NCI-H2196 treated with DMSO at 0.1 percent for 48 hours (cell line): ENCODE measurements at regions not wholly inside any gene's neighbourhood (a gene's known extent, or its start where the extent isn't known, plus 50 kb on each side); places are given as distances from the start of the nearest gene placed in this dataset.

Experiments
- DNase-seq: peaks from one replicate; lab custom pipeline; 2025; ENCODE audit not compliant: unreplicated experiment; lab: John Stamatoyannopoulos, UW

DNA sequence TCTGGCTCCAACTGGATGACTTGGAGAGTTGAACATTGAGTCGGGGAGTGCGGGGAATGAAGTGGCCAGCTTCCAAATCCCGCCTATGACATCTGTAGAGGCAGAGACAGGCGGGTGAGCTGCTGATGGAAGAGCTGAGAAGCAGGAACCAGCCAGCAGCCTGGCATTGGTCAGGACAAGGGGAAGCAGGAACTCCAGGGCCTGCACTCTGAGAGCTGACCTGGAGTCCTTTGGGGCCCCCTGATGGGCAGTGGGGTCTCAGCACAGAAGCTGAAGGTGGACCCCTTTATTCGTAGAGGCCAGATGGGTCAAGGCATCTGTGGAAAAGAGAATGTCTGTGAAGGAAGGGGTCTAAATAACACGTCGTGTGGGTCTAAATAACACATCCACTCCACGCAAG, 57.0 kb downstream of the SEC61G start:
- DNase-seq = no peak

DNA sequence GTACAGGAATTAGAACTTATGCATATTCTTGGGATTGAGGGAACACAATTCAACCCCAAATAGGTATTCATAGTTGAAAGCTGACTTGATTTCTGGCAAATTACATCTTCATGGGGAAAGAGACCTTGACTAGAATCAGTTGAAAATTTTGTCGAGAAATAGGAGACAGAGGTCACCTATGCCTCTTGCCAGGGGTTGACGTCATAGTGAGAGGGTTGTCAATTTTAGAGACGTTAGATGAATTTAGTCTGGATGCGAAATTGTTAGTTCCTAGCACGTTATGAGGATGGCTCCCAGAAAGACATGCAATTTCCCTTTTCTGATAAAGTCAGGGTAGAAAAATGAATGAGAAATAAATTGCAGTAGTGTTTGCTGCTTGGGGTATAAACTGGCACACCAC, 59.3 kb downstream of the SEC61G start:
- DNase-seq = no peak

DNA sequence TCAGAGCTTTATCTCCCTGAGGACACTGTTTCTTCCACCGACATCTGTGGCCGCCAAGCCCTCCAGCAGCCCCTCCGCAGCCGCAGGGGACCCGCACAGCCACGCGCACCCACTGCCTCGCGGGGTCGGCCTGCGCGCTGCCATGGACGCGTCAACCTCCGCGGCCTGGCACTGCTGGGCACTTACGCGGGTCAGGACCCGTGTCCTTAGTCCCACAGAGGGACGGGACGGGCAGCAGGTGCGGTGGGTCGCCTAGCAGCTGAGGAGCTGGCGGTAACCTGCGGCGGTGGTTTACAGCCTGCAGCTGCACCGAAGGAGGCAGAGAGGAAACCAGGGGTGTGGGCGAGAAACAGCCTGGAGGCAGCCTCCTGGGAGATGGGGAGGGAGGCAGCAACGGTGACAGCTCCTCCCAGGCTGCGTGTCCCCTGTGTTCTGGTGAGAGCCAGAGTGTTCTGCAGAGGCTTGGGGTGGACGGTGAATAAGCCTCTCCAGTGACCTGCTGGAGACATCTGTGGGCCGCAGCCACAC, 61.3 kb downstream of the SEC61G start:
- no peak for DNase-seq

DNA sequence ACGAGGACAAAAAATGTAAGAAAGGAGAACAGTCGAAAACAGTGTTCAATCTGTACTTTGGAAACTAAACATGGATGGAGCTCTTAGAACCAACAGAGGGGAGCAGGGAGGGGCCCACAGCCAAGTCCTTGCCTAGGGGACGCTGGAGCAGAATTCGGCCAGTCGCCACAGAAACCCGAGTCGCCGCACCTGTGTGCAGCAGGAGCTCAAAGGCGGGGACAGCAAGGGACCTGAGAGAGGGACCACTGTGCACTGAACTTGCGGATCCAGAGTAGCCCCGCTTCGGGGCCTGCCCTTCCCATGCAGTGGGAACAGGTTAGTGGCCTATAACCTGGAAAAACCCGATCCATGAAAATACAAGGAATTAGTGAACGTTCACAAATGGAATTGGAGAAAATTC, 68.1 kb downstream of the SEC61G start:
- no peak for DNase-seq

DNA sequence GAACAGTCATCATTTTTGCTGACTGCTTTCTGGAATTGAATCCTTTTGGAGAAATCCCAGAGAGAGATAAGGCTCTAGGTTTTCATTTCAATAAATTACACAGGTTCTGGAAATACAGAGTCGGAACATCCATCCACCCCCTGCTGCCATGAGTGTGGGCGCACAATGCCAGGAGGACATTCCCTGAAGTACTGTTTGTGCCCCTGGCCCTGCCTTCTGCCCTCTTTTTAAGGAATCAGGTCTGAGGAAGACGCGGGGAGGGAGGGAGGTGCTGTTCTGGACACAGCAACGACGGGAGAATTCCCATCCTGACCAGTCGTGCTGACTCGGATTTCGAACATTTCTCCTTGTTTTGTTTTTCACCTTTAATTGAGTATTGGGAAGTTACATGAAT, 69.0 kb downstream of the SEC61G start:
- DNase-seq = no peak

DNA sequence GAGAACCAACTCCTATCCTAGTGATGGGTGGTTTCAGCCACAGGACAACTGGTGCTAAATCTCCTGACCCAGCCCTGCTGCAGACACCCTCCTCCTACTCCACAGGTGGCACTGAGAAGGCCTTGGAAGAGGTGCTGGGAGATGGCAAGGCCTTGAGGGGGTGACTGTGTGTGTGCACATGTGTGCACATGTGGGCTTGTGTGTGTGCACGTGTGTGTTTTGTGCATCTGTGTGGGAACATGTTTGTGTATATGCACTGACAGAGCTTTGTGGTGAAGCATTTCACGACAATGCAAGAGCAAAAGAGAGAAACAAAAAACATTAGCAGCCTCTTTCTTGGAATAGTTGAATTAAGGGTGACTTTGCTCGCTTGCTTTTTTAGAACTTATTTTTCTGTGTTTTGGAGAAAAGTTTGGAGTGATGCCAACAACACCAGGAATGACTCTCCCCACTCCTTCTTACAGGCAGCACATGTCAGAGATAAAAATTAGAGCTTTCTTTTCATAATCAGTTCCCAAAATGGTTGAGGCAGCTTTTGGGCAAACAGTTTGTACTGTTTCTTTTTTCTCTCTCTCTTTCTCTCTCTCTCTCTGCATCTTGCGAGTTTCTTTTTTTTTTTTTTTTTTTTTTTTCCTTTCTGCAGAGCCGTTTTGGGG, 69.5 kb downstream of the SEC61G start:
- no peak for DNase-seq

DNA sequence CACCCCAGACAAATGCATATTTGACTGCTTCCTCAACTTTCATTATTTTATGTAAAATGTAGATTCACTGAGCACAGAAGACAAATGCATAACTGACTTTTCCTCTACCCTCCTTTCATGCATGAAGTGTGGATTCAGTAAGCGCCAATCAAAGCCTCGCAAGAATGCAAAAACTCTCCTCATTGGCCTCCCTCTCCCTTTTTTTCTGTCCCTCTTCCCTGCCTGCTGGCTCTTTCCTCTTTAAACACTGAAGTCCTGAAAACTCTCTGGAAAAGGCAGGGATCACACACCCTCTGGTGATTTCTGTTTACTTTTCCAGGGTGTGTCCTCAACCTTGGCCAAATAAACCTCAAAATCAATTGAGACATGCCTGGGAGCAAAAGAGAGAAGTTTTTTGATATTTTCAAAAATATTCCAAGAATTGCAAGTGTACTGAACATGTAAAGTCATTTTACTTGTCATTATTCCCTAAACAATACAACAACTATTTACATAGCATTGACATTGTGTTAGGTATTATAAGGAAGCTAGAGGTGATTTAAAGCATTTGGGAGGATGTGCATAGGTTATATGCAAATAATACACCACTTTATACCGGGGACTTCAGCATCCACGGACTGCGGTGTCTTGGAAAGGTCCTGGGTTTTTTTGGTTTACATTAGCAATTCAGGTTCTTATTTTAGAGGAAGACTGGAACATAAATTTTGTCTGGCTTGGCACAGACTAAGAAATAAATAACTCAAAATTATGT, 71.4 kb downstream of the SEC61G start:
- DNase-seq = no peak

DNA sequence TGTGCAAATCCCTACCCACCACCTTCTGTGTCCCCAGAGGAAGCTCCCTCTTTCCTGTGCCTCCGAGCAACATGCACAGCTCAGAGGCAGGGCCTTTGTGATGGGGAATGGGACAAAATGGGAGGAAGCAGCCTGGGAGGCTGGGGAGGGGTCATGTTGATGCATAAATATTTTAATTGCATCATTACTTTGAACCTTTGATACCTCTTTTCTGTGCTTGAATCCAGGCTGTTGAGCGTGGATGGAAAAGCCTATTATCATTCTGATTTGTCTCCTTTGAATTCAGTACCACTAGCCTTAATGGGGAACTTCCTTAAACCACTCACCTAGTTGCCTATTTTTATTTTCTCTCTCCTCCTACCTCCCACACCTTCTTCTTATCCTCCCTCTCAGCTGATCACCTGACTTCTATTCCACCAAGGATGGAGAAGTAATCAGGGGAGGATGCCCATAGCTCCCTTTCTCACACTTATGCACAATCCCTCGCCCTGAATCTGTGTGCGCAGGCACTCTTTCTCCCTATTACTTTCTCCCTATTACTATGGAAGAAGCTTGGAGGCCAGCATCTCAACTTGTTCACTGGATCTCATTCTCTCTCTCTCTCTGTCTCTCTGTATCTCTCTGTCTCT, 78.5 kb downstream of the SEC61G start:
- no peak for DNase-seq

DNA sequence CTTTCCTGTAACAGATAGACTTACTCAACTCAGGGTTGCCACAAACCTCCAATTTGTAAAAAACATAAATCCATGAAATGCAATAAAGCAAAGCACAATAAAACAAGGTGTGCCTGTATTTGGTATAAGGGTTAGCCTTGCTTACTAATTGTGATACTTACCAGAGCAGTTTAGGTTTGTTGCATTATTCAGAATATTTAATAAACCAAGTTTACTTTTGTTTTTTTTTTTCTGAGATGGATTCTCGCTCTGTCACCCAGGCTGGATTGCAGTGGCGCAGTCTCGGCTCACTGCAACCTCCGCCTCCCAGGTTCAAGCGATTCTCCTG, 79.6 kb downstream of the SEC61G start:
- no peak for DNase-seq

DNA sequence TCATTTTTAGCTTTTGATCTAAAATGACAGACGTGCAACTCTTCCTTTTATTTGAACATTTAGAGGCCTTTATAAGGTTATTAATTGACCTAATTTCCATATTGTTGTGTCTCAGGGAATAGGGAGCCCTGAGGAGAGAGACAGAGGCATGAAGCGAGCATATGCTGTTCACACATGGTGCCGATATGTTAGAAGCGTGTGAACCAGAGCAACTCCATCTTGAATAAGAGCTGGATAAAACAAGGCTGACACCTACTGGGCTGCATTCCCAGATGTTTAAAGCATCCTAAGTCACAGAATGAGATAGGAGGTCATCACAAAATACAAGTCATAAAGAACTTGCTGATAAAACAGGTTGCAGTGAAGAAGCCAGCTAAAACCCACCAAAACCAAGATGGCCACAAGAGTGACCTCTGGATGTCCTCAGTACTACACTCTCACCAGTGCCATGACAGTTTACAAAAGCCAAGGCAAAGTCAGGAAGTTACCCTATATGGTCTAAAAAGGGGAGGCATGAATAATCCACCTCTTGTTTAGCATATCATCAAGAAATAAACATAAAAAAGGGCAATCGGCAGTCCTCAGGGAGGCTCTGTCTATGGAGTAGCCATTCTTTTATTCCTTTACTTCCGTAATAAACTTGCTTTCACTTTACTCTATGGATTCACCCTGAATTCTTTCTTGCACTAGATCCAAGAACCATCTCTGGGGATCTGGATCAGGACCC, 80.1 kb downstream of the SEC61G start:
- DNase-seq = no peak

DNA sequence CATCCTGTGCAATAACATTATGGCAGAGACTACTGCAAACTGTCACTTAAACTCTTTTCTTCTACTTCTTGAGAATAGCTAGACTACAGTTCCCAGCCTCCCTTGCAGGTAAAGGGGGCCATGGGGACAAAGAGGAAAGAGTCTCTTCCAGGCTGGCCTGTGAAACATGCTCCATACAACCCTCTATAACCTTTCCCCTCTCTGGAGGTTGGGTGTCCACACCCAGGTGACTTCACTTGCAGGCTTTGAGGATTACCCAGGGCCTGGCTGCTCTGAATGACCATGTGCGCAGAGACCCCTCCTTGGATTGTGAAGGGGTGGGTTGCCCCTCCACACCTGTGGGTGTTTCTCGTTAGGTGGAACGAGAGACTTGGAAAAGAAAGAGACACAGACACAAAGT, 84.1 kb downstream of the SEC61G start:
- no peak for DNase-seq

DNA sequence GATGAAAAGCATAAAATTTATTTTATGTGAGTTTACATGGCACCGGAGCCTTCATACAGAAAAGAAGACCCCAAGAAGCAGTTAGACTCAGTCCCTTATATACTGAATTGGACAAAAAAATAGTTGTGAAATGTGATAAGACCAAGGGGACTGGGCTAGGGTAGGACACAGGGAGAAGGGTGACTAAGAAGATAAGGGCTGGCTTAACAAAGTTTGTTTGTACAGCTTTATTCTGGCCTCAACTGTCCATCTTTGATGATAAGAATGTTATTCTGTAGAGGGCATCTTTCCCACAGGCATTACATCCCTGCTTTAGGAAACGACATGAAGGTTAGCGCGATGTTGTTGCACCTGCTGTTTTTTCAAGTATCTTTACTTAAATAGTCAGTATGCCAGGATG, 86.5 kb downstream of the SEC61G start:
- no peak for DNase-seq

DNA sequence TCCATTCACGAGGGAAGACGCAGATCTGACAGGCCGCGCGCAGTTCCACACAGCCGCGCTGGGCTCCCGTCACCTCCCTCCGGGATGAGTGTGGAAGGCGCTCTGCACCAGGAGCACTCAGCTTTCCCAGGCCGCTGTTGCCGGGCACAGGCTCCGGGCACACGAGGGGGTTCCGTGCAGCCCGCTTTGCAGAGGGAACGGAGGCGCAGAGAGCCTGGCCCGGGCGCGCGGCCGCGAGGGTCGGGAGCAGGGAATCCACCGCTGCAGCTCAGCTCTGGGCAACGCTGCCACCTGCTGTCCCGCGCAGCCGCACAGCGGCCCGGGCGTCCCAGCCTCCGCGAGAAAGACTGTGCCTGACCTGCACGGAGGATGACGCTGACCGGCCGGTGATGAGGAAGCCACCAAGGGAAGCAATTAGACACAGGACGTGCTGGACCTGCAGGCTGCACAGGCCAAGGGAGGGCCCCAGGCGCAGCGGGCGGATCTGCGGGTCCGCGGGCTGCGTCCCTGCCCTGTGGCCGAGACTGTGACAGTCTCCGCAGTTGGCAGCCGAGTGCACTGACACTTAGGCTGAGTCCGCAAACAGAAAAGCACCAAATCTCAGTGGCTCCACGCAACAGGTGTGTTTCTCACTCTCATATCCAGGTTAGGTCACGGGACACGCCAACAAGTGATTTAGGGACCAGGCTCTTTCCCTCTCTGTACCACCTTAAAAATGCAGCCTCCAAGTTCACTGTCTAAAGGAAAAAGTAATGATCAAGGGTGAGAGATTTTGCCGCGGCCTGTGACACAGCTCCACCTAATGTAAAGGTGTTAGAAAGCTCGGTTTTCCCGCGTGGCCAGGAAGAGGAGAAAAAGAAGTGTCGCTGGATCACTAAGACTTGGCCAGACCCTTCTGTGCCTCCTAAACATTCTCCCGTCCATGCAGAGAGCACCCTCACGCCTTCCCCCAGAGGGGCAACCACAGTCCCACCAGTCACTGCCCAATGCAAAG, 94.5 kb downstream of the SEC61G start:
- DNase-seq = peak; percentile 36

DNA sequence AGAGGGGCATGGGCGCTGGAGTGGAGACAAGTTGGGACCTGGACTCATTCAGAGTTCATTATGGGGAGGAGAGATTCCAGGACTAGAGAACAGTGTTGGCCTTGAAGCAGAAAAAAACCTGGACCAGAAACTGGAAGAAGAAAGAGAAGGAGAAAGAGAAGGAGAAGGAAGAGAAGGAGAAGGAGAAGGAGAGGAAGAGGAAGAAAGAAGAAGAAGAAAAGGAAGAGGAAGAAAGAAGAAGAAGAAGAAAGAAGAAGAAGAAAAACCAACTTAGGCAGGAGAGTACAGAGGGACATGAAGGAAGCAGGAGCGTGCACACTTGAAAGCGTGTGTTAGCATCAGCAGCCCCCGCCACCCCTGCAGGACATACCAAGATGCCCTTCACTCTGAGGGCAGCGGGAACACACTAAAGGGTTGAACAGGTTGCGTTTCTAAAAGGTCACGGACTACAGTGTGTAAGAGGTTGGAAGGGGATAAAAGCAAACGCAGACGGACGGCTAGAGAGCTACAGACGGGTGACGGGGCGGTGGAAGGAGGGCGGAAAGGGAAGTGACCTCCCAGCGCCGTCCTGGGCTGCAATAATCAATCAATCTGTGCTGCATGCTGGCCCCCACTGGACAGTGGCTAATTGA, 95.3 kb downstream of the SEC61G start:
- no peak for DNase-seq

DNA sequence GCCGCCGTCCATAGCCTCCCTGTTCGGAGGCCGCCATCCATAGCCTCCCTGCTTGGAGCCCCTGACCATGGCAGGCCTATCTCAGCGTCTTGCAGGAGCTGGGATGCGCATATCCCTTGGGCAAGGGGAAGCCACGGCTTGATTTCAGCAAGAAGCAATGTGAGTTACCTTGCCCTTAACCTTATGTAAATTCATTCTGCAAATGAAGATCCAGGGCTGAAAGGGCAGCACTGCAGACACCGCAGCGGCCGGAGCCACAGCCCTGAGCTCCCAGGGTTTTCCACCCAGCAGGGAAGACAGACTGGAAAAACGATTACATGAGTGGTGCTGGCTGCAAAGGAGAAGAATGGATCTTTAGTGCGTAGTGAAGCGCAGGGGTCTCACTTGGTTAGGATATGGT, 95.8 kb downstream of the SEC61G start:
- DNase-seq = no peak

DNA sequence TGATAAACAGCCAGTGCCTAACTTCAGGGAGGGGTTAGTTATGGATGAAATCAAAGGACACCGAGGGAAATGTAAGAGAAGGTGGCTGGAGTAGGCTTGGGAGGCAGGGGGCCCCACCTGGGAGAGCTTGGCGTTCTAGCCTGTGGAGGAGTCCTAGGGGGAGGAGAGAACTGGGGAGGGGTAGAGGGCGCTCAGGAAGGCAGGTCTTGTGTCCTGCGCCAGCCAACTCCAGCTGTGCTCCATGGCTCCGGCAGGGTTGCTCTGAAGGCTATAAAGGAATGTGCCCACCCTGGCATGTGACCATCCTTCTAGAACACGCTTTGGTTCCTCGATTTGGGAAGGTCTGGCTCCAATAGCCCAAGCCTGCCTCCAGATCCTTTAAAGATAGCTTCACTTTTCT, 96.3 kb downstream of the SEC61G start:
- DNase-seq = no peak

DNA sequence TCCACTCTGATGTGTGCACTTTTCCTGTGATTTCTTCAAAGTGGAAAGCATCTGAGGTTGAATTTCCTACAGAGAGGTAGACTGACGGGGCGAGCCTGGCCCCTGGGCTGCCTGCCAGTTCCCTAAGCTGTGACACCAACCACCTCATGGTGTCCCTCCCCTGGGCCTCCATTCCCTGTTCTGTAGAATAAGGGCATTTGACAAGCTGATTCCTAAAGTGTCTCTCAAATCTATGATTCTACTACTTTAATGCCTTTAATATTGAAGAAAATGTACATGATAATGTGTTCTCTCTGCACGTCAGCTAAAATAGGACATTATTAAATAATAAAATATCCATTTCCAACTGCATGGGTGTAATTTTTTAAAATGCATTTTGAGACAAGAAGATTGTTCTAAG, 105.1 kb downstream of the SEC61G start:
- DNase-seq = no peak

DNA sequence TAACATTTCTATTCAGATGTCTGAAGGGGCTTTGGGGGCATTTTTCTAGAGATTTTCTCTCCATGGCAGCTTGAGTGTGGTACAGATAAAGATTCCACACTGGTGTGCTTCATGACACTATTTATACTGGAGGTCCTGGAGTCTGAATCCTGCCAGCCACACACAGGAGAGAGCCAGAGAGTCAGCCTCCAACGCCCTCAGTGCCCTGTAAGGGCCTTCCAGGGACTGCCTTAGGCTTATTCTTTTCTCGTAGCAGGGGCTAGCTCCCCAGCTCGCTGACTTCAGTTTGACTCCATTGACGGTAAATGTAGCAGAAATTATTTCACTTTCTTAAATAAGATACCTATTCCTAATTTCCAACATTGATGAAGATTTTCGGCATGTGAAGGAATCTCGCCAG, 100.9 kb downstream of the VSTM2A start:
- no peak for DNase-seq

DNA sequence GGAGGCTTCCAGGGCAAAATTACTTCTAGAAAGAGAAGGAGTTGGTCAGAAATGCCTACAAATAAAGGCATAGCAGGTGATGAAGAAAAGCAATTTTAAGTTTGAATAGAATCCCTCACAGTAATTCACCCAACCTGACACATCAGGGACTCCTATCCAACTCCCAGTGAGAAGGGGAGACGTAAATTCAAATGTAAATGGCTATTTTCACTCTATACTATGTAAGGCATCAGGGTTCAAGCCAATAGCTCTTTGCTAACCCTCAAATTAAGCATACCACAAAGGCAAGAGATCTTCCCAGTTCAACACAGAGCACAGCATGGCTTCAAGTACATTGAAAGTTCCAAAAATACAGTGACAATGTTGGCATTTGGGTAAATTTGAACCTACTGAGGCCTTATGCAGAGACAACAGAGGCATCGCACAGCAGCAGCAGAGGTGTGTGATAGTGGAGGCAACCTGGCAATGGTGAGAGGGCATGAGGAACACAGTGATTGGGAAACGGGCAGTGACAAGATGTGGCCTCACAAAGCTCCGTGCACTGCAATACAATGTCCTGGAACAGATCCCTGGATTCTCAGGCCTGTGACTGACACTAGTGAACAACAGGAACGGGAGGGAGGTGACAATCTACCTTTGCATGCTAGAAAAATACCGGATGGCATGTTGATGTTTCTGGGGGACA, 95.7 kb downstream of the VSTM2A start:
- no peak for DNase-seq

DNA sequence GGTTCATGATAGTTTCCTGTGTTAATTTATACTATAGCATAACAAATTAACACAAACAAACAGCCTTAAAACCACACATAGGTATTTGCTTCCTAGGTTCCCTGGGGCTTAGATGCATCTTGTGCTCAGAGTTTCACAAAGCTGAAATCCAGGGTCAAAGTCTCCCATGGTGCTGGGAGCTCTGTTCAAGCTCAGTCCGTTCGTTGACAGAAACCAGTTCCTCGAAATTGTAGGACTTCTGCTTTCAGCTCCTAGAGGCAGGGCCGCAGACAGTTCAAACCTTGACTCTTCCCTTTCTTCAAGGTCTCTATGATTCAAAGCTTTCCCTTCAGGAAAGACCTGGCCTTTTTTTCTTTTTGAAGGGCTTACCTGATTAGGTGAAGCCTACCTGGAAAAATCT, 90.5 kb downstream of the VSTM2A start:
- DNase-seq = no peak
